Cerebellar cortex (tissue), 1 donor: ENCODE measurements at regions not wholly inside any gene's neighbourhood (a gene's known extent, or its start where the extent isn't known, plus 50 kb on each side); places are given as distances from the start of the nearest gene placed in this dataset.

Experiments used
- DNase-seq: peaks from one replicate; pipeline ENCODE4 v3.0.0-alpha.2; 2015; ENCODE audit warnings: low spot score

DNA sequence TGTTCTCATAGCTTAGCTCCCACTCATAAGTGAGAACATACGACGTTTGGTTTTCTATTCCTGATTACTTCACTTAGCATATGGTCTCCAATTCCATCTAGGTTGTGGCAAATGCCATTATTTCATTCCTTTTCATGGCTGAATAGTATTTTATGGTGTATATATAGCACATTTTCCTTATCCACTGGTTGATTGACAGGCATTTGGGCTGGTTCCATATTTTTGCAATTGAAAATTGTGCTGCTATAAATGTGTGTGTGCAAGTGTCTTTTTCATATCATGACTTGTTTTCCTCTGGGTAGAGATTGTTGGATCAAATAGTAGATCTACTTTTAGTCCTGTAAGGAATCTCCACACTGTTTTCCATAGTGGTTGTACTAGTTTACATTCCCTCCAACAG, 133.0 kb upstream of the TAB2 start:
- DNase-seq: no peak

DNA sequence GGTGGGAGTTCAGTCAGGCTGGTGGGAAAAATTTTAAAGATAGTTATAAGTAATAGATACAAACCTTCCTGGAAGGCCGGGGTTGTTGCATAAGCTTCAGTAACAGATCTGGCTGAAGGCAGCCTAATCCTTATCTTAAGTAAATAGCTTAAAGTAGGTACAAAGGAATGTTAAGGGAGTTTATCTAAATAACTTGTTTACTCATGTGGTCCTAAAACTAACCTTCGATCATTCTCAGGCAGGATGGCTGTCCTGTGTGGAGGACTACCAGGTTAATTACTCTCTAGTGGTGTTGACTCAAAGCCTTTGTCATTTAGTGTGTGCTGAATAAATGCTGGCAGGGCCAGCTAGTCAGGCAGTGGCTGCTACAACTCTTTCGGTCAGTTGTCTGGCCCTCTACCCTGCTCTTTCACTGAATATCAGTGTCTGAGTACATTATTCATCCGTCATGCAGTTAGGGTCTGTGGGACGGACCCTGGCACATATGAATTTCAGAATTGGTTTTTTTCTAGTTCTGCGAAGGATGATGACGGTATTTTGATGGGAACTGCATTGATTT, 131.6 kb upstream of the TAB2 start:
- DNase-seq: no peak

DNA sequence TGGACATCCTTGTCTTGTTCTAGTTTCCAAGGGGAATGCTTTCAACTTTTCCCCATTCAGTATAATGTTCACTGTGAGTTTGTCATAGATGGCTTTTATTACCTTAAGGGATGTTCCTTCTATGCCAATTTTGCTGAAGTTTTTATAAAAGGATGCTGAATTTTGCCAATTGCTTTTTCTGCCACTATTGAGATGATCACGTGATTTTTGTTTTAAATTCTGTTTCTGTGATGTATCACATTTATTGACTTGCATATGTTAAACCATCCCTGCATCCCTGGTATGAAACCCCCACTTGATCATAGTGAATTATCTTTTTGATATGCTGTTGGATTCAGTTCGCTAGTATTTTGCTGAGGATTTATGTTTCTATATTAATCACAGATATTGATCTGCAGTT, 130.6 kb upstream of the TAB2 start:
- DNase-seq: no peak

DNA sequence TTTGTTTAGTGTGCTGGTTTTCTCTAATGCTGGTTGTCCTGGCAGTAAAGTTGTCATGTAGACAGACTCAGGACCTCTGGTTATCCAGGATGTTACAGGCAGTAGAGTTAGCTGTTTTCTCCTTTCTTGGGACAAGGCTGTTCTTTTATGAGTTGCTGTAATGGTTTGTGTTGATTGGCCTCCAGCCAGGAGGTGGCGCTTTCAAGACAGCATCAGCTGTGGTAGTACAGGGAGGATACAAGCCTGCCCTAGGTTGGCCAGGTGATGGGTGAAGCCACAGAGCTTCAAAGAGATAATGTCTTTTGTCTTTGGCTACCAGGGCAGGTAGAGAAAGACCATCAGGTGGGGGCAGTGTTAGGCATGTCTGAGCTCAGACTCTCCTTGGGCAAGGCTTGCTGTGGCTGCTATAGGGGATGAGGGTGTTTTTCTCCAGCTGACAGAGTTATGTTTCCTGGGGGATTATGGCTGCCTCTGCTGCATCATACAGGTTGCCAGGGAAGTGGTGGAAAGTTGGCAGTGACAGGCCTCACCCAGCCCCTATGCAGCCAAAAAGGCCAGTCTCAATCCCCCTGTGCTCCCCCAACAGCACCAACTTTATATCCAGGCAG, 127.2 kb upstream of the TAB2 start:
- peak; percentile 11 for DNase-seq

DNA sequence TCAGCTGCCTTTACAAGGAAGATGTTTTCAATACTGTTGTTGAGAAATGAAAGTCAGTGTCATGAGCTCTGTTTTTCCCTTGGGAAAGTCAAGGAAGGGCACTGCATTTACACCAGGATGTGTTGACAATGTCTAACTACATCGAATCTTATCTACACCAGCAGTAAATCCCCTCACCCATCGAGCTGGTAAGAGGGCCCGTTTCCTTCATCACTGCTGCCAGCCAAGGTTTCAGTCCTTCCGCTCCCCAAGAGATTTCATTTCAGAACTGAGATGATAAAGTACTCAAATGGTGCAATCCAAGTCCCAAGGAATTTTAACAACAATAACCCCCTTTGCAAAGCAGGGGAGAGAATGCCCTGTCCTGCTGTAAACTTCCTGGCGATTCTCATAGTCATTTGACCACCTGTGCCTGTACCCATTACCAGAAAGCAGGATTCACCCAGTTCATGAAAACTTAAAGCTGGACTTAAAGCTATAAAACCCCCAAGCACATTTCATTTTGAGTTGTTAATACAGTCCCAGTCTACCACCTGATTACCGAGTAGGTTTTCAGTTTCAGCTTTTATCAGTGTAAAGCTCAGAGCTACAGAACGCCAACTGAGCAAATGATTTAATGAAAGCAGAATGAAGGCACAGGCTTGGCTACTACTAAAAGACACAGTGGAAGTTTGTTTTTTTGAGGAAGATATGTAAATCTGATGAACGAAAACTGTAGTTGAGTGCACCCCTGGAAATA, 122.5 kb upstream of the TAB2 start:
- no peak for DNase-seq

DNA sequence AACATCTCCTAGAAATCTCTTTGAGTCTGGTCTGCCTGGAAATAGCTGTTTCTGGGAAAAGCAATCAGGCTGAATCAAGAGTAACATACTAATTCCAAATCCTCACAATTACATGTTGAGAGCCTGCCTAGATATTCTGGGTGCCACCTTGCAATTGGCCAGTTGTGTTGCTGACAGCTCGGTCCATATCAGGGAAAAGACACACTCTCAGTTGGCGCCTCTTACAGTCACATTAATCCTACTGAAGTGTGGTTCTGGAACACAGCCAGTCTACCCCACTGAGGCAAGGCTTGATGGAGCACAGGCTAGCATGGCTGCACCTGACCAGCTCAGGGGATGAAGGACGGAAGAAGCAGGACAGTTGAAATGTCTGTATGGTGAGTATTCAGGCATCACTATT, 121.4 kb upstream of the TAB2 start:
- no peak for DNase-seq

DNA sequence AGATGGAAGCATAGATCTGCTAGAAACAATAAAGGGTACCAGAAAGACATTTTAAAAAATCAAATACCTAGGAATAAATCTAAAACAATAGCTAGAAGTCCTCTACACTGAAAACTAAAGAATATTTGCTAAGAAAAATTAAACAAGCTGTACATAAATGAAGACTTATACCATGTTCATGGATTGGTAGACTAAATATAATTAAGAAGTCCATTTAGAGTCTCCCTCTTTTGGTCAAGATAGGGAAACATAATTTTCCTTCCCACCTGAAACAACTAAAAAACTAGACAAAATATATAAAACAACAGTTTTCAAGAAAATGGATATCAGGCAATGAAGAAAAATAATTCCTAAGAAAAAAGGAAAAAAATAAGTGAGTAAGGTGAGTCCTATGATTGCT, 120.0 kb upstream of the TAB2 start:
- no peak for DNase-seq

DNA sequence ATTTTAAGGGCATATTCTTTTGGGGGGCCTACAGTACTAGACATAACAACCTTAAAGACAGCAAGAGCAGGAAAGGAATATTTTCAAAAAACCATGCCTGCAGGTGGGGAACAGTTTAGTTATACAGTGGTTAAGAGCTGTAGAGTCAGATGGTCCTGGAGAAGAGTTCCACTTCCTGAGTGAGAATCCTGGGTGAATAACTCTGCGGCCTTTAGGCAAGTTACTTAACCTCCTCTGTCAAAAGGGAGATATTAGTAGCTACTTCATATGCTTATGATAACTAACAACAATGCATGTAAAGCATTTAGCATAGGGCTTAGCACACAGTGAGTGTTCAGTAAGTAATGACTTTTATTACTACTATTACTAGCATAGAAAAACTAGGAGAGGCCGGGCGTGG, 119.2 kb upstream of the TAB2 start:
- DNase-seq: no peak

DNA sequence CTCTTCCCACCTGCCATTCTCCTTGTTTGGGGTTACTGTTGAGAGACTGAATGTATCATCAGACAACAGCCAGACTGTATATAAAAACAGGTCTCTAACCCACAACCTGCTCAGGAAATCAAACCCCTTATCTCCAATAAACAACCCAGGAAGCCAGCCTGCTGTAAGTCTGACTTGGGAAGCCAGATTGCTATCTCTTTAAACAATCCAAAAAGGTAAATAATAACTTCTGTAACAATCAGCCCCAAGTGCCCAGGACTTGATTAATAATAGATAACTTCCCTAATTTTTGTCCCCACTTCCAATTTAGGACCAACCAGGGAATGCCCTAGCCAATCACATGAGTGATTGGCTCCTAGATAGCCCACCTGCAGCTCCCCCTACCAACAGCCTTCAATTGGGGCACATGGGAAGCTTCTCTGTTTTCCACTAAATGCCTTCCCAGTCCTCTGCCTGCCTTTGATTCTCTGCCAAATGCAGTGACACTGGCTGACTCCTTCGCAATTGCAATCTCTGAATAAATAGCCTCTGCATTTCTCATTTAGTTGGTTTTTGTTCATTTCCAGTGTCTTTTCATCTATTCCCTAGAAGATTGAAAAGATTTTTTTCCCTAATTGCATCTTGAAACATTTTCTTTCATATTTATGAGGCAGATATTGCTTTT, 117.1 kb upstream of the TAB2 start:
- no peak for DNase-seq

DNA sequence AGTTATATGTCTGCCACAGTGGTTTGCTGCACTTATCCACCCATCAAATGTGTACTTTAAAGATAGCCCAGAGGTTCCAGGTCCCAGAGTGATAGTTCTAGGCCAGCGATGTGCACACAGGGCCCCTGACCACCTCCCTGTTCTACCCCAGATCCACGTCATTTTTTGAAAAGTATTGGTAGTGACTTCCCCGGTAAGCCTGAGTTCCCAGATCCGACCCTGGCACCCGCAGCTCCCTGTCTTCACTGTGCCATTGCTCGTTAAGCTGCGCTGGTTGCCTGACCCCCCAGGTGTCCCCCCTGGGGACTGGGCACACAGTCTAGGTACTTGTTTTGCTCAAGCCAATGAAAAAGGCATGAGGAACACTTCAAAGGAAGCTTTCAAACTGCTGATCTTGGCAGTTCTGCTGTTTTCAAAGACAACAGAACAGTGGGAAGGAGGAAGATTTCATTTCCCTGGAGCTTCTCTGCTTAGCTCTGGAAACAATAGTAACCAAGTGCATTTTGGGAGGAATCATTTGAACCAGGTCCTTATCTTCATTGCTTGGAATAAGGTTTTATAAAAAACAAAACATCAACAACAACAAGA, 116.3 kb upstream of the TAB2 start:
- no peak for DNase-seq

DNA sequence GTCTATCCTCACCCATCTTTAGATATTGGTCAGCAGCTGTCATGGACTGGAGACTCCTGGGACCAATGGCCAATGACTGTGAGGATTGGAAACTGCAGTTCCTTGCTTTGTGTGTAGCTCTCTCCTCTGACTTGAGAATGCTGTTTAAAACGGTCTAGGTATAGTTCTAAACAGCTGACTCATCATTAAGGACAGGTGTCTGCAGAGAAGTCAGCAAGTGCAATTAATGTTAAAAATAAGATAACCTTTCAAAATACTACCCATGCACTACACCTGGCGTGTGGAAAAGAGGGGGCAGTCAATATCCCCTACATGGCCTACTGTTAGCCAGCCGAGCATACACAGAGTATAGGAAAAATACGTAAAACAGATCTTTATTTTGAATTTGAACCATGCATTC, 115.4 kb upstream of the TAB2 start:
- DNase-seq: no peak

DNA sequence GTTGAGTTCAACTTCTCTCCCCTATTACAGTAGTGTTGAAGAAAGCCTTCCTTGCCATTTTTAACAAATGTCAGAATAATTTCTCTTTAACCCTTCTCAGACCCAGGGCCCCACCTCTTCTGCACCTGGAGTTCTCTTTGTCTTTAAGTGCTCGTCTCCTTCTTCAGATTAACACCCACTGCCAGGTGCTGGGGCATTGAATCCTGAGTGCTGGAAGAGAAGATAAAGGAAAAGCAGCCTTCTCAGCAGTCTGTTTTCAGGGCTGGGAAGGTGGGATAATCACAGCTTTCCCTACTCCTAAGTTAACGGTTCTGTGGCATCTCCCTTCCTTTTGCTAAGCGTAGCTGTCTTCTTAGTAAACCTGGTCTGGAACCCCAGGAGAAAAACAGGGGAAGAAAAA, 114.6 kb upstream of the TAB2 start:
- DNase-seq: no peak

DNA sequence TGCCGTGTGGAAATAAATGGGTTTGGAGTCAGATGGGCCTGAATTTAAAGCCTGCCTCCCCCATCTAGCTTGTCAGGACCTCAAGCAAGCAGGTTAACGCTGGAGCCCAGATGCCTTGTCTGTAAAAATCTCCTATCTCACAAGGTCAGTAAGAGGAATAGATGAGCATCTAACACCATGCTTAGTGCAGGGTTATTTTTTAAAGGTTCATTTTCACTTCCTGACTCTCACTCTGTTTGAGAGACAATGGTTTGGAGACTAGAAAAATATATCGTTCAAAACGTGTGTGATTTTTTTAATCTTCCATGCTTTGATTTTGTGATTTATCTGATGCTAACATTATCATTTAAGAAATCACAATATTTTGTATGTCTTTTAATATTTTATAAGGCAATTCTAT, 114.0 kb upstream of the TAB2 start:
- DNase-seq: no peak

DNA sequence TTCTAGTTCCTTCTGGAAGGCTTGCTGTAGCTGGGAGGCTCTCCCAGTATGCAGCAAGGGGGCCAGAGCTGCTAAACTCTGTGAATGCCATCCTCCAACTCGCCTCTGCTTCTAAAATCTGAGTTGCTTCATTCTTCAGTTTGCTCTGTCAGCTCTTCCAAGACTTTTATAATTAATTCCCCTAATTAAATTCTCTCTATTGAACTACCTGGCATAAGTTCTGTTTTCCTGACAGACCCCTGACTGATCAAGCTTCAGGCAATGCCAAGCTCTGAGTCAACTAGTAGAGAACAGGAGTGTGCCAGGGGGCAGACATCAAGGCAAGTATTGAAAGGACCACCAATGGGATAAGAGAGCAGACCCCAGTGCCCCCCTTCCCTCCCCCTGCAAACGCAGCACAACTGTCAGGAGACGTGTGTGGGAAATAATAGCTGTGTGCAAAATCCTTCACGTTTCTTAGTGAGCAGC, 109.3 kb upstream of the TAB2 start:
- DNase-seq: peak; percentile 8

DNA sequence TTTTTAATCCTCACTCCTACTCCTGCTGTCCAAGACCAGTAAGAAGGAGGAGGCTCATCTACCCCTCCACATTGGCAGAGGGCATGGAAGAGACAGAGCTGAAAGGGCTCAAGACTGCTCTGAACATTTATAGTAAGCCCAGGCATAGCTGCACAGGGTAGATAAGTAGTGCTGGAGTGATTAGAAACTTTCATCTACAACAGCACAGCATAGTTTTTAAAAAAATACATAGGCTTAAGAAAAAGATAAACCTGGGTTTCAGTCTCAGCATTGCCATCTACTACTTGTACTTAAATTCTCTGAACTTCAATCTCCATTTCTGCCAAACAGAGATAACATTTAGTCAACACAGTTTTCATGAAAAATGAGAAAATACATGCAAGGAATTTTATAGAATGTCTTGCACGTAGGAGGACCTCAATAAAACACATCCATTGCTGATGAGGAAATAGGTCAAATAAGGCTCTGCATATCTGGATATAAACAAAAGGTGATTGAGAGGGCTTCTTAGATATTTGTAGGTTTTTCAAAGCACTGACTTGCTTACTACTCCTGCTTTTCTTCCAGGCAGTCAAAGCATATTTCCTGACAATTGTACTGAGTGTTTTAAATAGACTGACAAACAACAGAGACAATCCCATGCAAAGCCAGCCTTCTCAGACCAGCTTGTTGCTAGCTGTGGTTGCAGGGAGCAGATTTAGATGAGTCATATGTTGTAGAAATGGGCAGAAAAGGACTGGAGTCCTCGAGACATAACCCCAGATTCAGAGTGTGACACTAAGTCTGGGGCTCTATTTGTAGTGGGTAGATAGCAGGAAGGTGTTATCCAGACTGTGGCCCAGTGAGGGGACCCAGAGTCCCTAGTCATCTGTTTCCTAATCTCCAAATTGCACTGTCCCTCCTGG, 107.4 kb upstream of the TAB2 start:
- no peak for DNase-seq

DNA sequence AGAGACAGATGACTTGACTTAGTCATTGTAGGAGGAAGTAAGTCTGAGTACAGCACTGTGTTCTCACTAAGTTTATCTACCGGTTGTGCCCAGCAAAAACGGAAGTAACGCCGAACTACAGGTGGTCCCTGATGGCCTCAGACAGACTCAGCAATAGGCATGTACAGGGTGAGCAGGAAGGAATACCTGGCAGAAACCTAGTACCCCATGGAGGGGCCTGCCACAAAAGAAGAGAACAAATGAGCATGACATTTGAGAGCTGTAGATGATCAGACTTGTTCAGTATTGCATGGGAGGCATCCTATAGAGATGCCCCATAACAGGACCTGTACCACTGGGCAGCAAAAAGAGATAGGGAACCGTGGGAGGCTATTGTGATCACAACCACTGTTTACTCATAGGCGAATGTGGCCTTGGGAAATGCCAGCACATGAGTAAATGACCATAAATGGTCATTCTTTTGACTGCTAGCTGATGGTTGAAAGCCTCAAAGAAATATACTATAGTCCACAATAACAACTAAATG, 106.4 kb upstream of the TAB2 start:
- no peak for DNase-seq

DNA sequence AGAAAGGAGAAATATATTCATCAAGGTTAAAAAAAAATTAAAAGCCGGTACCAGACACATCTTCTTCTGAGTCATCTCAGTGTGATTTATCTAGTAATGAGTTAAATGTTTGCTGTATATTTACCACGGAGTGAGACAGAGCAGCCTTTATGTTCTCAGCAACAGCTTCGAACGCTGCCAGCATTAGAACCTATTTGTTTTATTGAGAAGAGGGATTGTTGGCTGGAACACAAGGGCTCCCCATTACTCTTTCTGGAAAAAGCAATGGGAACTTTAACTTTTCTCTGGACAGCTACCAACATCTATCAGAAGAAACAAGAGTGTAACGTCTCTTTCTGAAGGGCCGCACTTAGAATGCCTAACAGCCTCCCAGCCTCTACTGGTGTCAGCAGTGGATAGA, 105.3 kb upstream of the TAB2 start:
- DNase-seq: no peak

DNA sequence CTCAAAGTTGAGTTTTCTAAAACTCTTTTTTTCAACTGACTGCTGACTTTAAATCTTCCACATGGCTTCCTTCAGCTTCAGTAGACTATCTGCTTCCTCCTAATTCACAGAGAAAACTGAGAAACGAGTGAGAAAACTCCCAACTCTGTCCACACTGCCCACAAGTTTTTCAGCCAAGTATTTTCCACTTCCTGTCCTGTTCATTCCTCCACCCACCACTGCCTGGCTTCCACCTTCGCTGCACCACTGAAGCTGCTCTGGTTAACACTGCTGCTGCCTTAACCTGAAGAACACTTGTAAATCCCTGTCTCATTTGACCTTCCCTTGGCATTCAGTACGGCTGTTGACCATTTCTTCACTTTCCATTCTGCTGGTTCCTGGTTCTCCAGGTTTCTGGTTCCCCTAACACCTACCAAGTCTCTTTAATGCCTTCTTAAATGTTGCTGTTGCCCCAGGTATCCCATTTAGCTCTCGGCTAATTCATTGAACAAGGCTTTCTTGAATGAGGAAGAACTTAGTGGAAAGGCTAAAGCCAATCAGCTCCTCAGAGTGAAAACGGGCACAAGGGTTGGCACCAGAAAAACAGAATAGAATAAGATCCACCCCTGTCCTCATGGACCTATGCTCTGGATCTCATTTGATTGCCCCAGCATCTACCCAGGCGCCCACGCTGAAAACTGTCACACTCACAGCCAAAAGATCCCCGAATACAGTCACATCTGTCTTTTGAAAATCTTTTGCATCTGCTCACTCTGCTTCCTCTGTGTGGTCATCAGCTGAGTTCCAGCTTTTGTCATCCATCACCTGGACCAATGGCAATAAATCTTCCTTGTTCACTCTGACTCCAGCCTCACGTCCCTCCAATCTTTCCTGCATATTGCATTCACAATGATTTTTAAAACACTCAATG, 104.4 kb upstream of the TAB2 start:
- no peak for DNase-seq

DNA sequence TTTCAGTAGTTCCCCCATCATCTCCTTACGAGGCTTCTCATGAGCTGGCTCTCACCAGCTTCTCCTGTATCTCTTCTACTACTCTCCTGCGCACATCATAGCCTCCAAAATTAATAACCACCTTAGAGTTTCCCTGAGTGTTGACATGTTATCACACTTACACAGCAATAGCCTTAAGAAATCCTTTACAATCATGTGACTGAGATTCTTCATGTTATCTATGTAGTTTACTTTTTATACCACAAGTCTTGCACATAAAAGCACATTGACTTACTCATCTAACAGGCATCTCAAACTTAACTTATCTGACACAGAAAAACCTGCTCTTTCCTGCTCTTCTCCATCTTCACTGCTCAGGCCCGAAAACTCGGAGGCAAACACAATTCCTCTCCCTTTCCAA, 103.7 kb upstream of the TAB2 start:
- DNase-seq: no peak

DNA sequence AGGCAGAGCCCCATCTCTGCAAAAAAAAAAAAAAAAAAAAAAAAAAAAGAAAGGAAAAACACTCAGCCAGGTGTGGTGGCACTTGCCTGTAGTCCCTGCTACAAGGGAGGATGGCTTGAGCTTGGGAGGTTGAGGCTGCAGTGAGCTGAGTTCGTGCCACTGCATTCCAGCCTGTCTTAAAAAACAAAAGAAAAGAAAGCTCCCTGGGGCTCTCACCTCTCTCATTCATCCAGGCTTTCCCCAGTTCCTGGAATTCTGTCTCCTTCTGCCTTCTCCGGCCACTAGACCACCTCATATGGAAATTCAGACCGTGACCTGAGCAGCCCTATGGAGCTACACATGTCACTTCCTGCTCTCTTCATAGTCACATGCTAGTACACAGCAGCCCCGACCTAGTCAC, 101.1 kb upstream of the TAB2 start:
- DNase-seq: no peak
